NCI-H460 (cell line): ENCODE measurements at regions not wholly inside any gene's neighbourhood (a gene's known extent, or its start where the extent isn't known, plus 50 kb on each side); places are given as distances from the start of the nearest gene placed in this dataset.
"Not testable (repeated sequence)": the region's sequence is repeated elsewhere in the genome, so short reads cannot be mapped to it uniquely, and the experiment has no call there.

Experiments used
- DNase-seq: peaks from one replicate; pipeline ENCODE4 v3.0.0-alpha.2; 2016; ENCODE audit warnings: low read depth; ENCODE audit errors: extremely low read depth

DNA sequence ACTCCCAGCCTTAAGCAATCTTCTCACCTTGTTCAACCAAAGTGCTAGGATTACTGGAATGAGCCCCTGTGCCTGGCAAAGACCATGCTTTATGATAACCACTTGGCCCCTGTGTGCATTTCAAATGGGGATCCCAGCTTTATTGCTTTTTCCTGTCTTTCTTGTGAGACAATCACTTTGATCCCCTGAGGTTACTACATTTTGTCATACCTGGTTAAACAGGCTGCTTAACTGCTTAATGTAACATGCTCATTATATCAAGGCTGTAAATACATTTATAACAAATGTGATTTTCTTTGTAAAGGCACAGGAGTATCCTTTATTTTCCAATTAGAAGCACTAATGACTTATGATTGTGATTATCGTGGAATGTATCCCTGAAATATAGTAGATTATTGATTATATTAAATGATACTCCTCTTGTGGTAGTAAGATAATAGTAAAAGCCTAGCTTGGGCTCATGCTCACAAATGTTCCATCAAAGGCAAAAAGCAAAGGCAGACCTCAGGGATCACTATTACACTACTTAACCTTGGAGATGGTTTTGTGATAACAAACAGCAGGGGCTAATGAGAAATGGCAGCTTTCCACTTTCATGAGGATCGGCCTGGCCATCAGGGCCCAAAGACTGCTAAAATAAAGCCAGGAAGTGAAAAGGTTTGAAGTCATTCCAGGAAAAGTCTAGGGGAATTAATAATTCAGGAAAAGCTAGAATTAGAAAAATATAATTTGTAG is 290.8 kb upstream of the MDGA2 start:
- no peak for DNase-seq

DNA sequence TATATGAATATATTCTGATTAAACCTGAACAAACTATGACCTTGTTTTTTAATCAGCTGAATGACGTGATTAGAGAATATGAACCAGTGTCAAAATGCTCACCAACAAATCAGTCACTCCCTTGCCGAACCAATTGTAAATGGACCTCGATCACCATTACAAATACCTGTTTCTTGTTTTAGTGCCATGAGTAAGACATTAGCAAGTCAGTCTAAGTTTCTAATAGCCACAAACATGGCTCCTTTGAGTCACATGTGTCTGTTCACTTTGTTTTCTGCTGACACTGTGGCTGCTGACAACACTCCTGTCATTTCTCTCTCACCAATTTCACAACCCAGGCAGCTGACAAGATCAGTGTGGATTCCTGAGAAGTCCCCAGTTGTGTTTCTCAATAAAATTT is 286.2 kb upstream of the MDGA2 start:
- DNase-seq, result no peak

GRCh38 chr14:47959740-47960139 is 284.3 kb upstream of the MDGA2 start:
- no peak for DNase-seq

- no peak for DNase-seq
Observed at GRCh38 chr14:47949006-47949405, 273.6 kb upstream of the MDGA2 start.

GRCh38 chr14:47935332-47935731 is 259.9 kb upstream of the MDGA2 start:
- no peak for DNase-seq

GRCh38 chr14:47929334-47929733 is 253.9 kb upstream of the MDGA2 start:
- no peak for DNase-seq

DNA sequence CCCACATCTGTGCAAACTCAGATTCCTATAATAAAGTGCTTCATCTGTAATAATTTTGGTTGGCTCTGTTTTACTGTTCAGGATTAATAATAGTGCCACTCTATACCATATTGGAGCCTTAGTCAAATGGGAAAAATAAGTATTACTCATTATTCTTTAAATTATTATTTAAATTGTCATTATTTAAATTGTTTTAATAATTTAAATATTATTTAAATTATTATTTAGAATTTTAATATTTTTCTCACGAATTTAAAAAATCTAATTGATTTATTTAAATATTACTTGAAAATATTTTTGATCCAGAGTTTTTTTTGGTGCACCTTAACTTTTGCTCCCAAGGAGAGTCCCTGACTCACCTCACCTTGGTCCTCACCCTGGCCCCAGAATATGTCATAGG is 245.7 kb upstream of the MDGA2 start:
- no peak for DNase-seq

DNA sequence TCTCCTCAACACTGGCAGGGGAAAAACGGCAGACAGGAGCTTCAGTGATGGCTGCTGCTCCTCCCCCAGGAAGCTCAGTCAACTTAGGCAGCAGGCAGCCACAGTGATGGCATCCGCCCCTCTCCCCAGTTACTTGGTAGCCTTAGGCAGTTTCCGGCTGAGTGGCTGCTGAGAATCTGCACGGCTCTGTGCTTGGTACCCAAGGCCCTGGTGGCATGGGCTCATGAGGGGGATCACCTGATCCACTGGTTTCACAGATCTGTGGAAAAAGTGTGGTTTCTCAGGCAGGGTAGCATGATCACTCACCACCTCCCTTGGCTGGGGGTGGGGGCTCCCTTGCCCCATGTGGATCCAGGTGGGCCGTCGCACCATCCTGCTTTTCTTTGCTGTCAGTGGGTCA is 244.6 kb upstream of the MDGA2 start:
- DNase-seq, result no peak

DNA sequence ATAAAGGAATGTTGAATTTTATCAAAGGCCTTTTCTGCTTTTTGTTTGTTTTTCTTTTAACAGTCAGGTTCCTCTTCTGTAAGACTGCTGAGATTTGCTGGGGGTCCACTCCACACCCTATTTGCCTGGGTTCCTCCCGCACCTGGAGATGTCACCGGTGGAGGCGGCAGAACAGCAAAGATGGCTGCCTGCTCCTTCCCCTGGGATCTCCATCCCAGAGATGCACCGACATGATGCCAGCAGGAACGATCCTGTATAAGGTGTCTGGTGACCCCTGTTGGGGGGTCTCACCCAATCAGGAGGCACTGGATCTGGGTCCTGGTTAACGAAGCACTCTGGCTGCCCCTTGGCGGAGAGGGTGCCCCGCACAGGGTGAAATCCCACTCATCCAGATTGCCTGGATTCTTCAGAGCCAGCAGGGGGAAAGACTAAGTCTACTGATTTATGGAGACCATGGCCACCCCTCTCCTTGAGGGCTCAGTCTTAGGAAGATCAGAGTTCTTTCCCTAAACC is 244.0 kb upstream of the MDGA2 start:
- DNase-seq, result no peak

DNA sequence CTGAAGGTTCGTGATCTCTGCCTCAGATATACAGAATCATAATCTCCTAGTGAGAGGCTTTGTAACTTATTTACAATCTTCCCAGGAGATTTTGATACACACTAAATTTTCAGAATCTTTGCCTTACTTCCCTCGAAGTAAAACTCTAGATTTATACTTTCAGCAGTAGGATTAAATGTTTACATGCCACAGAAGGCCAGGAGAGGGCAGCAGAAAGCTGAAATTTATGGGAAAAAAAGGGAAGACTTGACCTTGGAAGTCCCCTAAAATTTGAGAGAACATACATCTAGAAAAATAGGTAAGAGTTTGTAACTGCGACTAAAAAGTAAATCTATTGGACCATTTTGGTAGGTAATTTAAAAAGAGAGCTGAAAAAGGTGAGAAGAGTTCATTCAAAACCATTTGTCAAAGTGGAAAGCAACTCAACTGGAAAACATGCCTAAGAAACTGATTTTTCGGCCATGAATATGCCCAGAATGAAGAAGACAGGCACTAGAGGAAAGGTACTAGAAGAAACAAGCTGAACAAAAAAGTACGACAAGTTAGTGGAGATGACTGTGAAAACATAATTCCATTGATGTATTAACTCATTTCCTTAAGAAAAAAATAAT is 242.0 kb upstream of the MDGA2 start:
- DNase-seq, result no peak

- DNase-seq, result not testable (repeated sequence)
Observed at GRCh38 chr14:47901141-47901540, 225.7 kb upstream of the MDGA2 start.

DNA sequence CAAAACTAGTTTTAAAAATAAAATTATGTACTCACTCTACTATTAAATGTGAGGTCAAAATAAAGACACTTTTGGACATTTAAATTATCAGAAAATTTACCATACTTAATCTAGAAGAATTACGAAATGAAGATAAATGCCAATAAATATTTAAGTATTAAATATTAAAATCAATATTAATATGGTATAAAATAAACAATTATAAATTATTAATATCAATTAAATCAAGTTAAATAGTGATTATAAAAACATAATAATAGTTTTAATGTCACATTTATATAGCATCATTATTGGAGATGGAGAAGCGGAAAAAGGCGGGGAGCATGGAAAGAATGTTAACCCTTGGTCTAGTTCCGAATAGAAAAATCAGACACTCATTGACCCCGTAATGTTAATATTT is 224.3 kb upstream of the MDGA2 start:
- no peak for DNase-seq

DNA sequence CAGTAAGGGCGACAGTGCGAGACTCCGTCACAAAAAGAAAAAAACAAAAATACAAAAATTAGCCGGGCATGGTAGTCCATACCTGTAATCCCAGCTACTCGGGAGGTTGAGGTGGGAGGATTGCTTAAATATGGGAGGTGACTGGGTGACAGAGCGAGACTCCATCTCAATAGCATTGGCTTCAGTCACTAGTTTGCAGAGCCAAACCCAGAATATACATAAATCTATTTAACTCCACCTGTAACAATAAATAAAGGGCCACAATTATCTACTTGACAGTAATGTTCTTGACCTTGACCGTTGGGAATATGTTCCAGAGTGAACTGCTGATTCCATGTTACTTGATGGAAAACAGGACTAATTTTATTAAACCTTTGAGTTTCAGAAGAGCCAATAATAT is 198.9 kb upstream of the MDGA2 start:
- DNase-seq, result no peak

GRCh38 chr14:47872588-47872987 is 197.2 kb upstream of the MDGA2 start:
- no peak for DNase-seq

- no peak for DNase-seq
Observed at GRCh38 chr14:47863441-47863840, 188.0 kb upstream of the MDGA2 start.

DNA sequence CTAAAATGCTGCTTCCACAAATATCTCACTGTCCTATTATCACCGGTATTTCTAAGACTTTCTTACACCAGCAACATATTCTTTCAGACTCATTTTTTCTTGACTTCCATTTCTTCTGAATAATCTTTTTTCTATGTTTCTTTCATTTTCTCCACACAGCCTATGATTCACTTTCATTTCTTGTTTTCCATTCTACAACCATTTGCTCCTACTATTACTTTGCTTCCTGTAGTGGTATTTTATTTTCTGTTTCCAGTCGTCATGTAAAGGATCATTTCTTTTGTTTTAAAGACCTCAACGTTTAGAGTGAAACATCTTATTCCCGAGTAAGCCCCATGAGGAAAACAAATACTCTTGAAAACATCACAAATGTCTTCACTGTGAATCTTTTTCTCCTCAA is 182.2 kb upstream of the MDGA2 start:
- DNase-seq, result no peak

- no peak for DNase-seq
Observed at GRCh38 chr14:47852278-47852677, 176.9 kb upstream of the MDGA2 start.

GRCh38 chr14:47846008-47846407 is 170.6 kb upstream of the MDGA2 start:
- no peak for DNase-seq

DNA sequence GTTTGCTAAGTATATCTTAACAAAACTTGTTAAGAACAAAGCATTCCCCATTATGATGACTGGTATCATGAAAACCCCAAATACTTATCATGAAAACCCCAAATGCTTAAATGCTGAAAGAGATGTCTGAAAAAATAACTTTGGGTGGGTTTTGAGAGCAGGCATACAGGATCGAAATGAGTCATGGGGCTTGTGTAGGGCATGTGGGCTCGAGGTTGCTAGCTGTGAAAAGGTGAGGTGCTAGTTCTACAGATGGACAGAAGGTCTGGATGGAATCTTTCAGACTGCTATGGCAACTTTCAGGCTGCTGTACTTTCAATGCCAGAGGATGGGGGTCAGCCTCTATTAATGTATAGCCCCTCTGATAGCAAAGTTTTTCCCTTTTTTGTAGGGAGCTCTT is 167.8 kb upstream of the MDGA2 start:
- no peak for DNase-seq

- no peak for DNase-seq
Observed at GRCh38 chr14:47833011-47833410, 157.6 kb upstream of the MDGA2 start.

GRCh38 chr14:47826809-47827208 is 151.4 kb upstream of the MDGA2 start:
- DNase-seq, result no peak

DNA sequence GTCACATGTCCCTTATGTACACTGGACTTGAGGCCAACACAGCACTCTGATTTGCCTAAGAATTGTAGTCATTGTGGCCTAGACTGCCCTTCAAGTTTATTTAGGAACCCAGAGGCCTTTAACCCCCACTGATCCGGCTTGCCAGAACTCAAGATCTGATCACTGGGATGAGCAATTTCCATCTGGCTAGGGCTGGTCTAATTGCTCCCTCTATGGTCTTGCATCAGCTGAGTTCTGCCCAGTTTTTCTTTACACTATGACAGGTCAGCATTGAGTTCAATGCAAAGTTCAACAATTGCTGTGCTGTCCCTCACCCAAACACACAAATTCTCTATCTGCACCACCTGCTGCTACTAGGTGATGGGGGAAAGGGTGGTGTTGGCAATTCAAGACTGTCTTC is 146.9 kb upstream of the MDGA2 start:
- DNase-seq, result no peak

- DNase-seq, result no peak
Observed at GRCh38 chr14:47821135-47821534, 145.7 kb upstream of the MDGA2 start.
